H1 (cell line): ENCODE measurements at regions not wholly inside any gene's neighbourhood (a gene's known extent, or its start where the extent isn't known, plus 50 kb on each side); places are given as distances from the start of the nearest gene placed in this dataset.

Experiments
- CTBP2 ChIP-seq: IDR thresholded peaks from 2 replicates; pipeline ENCODE4 v1.7.0; 2011; ENCODE audit warnings: borderline replicate concordance, mild to moderate bottlenecking, moderate library complexity, mixed read lengths, low read length; ENCODE audit not compliant: insufficient read depth, insufficient read length
- EGR1 ChIP-seq: IDR thresholded peaks from 2 replicates; pipeline ENCODE4 v1.6.1; 2011; ENCODE audit warnings: low read depth, low read length, borderline replicate concordance
- SP4 ChIP-seq: IDR thresholded peaks from 2 replicates; pipeline ENCODE4 v1.6.1; 2012; ENCODE audit warnings: low read length, inconsistent platforms
- ZNF274 ChIP-seq: IDR thresholded peaks from 2 replicates; pipeline ENCODE4 v1.7.0; 2012; ENCODE audit warnings: low read length, borderline replicate concordance; ENCODE audit errors: extremely low read depth

DNA sequence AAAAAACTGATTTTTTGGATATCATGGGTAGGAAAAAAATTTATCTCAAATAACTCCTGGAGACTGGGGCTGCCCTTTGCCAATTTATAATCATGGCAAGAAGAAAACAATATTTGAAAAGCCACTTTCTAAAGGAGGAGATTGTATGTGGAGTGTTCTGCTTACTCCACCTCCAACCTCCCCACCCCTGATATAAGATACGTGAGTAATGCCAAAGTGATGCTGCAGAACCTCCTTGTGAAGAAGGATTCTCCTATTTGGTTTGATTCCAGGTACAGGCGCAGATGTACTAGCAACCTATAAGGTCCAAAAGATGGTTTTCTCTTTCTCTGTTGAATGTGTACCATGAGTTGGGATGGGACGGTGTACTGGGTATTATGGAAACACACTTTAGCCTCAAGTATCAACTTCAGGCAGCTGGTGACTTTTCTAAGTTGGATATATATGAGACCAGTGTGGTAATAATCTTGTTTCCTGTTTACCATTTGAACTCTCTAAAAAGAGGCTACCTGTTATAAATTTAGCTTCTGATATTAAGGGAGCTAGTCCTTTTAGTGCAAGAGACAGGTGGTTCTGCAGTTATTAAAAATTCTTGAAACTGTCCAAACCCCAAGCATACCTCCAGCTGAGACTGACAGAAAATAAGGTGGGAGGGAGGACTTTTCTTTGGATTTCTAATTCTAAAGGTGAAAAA lies 724.0 kb upstream of the MIR17HG start (continued):
- TF ChIP-seq EGR1 = no peak
- TF ChIP-seq ZNF274 = no peak
- TF ChIP-seq SP4 = no peak
- no peak for TF ChIP-seq CTBP2
